Mammary epithelial cell (primary cell): ENCODE measurements at regions not wholly inside any gene's neighbourhood (a gene's known extent, or its start where the extent isn't known, plus 50 kb on each side); places are given as distances from the start of the nearest gene placed in this dataset.

Experiments used
- CTCF ChIP-seq, 2 donors: IDR thresholded peaks in 1 of 2; conservative IDR thresholded peaks in 1 of 2; 2 replicates each; pipeline ENCODE4 v1.5.1; 2011 to 2012; ENCODE audit warnings: inconsistent platforms in 2 of 2, low read length in 2 of 2, mild to moderate bottlenecking in 2 of 2, control low read depth in 1 of 2, low read depth in 1 of 2; ENCODE audit not compliant: insufficient read depth in 1 of 2; ENCODE audit errors: extremely low read depth in 1 of 2
- EZH2 ChIP-seq: IDR thresholded peaks from 2 replicates; pipeline ENCODE4 v1.6.1; 2012; ENCODE audit warnings: low read length, inconsistent platforms, borderline replicate concordance

- no peak for TF ChIP-seq CTCF (conservative IDR thresholded peaks at IDR 0.05 in 1 of 2, IDR thresholded peaks at IDR 0.05 in 1 of 2; ENCODE audit: extremely low read depth in 1 of 2, insufficient read depth in 1 of 2, low read depth in 1 of 2, low read length in 2 of 2)
- TF ChIP-seq EZH2, result no peak
These were observed 117.6 kb upstream of the MGAT4C start for GRCh38 chr12:86373813-86374212.
